ENCODE measurements at regions not wholly inside any gene's neighbourhood (a gene's known extent, or its start where the extent isn't known, plus 50 kb on each side); places are given as distances from the start of the nearest gene placed in this dataset.

GRCh38 chrX:5807181-5807580 is 421.5 kb downstream of the NLGN4X start:
- no peak for TF ChIP-seq ZNF274 (IDR thresholded peaks at IDR 0.05; ENCODE audit: low read depth, low read length)
- no peak for TF ChIP-seq YY1 (IDR thresholded peaks at IDR 0.05; ENCODE audit: insufficient read depth, insufficient read length)

Measured in NT2/D1 (cell line).